DLD1 (cell line): ENCODE measurements at regions not wholly inside any gene's neighbourhood (a gene's known extent, or its start where the extent isn't known, plus 50 kb on each side); places are given as distances from the start of the nearest gene placed in this dataset.

Source experiments
- in situ Hi-C: cut with HindIII; loops from 2 replicates; pipeline ENCODE4 v1.10.0; 2017; ENCODE audit warnings: low sequenced_read_pairs

GRCh38 chr14:38528582-38528981 lies 272.7 kb upstream of the CLEC14A start:
- in situ Hi-C loops, result no loop called here

- in situ Hi-C loops, result no loop called here
These were observed 271.6 kb upstream of the CLEC14A start for GRCh38 chr14:38527502-38527878.

- in situ Hi-C loops, result no loop called here
These were observed 271.1 kb upstream of the CLEC14A start for GRCh38 chr14:38526826-38527501.

GRCh38 chr14:38524636-38525509 lies 269.0 kb upstream of the CLEC14A start:
- in situ Hi-C loops, result no loop called here

DNA sequence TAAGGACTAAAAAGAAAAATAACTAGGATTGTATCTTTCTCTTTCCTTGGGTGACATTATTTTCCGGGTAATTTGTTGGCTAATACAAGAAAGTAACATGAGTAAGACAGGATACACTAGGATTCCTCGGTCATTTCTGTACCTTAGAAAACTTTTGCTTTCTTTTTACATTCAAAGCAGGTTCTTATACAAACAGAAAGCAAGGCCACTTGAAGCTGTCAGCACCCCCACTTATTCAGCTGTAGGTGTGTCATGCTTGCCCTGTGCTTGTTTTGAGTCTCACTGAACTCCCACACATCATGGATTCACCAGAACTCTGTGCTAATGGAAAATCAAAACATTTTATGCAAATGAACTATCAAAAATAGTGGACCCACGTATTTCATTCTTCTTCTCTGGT lies 266.8 kb upstream of the CLEC14A start:
- in situ Hi-C loops, result no loop called here

GRCh38 chr14:38521591-38521990 lies 265.7 kb upstream of the CLEC14A start:
- in situ Hi-C loops, result no loop called here

GRCh38 chr14:38517426-38517825 lies 261.5 kb upstream of the CLEC14A start:
- in situ Hi-C loops, result no loop called here

GRCh38 chr14:38512236-38512635 lies 256.3 kb upstream of the CLEC14A start:
- in situ Hi-C loops, result no loop called here

- in situ Hi-C loops, result no loop called here
These were observed 251.4 kb upstream of the CLEC14A start for GRCh38 chr14:38507299-38507698.

DNA sequence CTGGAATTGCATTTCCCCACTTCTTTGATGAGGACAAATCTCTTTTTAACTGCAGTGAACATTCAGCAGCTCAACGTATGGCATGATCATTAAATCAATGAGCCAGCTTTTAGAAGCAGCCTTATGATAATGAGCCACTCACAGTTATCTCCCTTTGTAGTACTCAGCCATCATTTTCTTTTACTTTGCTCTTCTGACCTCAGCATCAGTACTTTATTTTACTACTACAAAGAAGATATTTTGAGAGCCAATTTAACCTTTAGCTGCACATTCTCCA lies 250.0 kb upstream of the CLEC14A start:
- in situ Hi-C loops, result no loop called here

- in situ Hi-C loops, result no loop called here
These were observed 249.5 kb upstream of the CLEC14A start for GRCh38 chr14:38505221-38505972.

GRCh38 chr14:38504175-38504574 lies 248.3 kb upstream of the CLEC14A start:
- in situ Hi-C loops, result no loop called here

GRCh38 chr14:38502239-38502638 lies 246.3 kb upstream of the CLEC14A start:
- in situ Hi-C loops, result no loop called here

DNA sequence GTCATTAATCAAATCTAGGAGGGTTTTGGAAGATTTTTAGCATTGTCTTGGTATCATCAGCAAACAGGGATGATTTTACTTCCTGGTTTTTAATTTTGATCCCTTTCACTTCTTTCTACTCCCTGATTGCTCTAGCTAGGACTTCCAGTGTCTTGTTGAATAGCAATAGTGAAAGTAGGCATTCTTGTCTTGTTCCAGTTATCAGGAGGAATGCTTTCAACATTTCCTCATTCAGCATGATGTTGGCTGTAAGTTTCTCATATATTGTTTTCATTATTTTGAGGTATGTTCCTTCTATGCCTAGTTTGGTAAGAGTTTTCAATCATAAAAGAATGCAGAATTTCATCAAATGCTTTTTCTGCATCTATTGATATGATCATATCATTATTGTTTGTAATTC lies 244.2 kb upstream of the CLEC14A start:
- in situ Hi-C loops, result no loop called here

DNA sequence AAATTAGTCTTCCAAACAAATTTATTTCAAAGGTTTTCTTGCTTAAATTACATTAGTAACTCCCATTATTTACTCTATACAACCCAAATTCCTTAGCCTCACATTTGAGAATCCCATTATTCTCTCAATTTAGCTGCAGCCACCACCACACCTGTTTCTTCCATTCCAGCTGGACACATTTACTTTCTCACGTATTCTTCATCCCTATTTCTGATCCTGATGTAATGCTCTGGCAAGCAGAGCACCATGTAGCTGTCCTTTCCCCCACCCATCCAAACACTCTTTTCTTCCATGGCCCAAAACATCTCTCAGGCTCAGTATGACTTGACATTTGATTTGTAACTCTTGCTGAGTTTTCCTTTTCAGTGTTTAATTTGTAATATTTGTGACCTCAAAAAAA lies 240.2 kb upstream of the CLEC14A start:
- in situ Hi-C loops, result no loop called here

DNA sequence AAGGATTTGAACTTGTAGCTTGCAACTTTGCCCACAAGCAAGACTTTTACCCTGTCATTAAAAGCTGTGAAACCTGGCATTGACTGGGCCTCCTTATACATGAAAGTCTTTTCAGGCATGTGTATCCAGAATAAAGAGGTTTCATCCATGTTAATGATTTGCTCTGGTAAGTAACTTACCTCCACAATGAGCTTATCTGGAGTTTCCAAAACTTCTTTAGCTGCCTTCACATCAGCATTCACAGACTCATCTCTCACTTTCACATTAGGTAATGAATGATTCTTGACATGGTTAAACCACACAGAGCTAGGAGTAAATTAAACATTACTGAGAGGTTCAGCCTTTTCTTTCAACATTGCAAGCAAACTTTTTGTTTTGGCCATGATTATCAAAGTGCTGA lies 234.4 kb upstream of the CLEC14A start:
- in situ Hi-C loops, result no loop called here

DNA sequence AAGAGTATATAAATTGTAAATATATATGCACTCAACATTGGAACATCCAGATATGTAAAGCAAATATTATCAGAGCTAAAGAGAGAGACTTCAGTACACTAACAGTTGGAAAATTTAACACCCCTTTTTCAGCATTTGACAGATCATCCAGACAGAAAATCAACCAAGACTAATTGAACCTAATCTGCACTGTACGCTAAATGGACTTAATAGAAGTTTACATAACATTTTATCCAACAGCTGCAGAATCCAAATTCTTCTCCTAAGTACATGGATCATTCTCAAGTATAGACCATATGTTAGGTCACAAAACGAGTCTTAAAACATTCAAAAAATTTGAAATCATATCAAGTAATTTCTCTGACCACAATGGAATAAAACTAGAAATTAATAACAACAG lies 229.1 kb upstream of the CLEC14A start:
- in situ Hi-C loops, result no loop called here

DNA sequence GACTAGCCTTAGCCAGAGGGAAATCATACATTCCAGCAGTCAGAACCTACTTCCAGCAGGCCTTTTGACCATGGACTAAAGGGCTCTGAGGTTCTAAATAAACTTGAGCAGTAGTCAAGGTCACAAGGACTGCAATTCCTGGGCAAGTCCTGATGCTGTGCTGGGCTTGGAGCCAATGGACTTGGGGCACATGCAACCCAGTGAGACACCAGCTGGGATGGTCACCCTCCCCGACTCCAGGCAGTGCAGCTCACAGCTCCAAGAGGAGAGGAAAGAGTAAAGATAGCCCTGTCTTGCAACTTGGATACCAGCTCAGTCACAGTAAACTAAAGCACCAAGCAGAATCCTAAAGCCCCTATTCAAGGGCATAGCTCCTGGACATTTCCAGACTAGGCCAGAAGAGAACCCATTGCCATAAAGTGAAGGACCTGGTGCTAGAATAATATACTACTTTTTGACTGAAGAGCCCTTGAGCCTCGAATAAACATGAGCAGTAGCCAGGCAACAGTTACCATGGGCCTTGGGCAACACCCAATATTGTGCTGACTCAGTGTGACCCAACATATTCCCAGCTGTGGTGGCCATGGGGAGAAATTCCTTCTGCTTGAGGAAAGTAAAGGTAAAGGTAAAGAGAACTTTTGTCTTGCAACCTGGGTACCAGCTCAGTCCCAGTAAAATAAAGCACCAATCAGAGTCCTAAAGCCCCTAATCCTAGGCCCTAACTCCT lies 226.2 kb upstream of the CLEC14A start:
- in situ Hi-C loops, result no loop called here

DNA sequence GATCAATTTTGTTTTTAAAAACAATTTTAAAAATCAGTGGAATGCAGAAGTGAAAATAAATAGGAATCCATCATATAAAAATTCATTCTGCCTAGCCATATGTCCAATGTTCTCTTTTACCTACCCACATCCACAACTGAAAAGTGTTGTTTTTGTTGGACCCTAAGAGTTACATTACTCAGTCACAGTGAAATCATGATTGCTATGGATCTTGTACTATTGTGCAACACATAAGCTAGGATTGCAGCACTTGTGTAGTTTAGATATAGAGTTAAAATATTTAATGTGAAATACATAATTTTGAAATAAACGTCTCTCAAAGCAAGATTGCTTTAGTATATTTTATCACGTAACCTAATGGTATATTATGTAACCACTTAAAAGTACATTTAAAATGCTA lies 213.3 kb upstream of the CLEC14A start:
- in situ Hi-C loops, result no loop called here

DNA sequence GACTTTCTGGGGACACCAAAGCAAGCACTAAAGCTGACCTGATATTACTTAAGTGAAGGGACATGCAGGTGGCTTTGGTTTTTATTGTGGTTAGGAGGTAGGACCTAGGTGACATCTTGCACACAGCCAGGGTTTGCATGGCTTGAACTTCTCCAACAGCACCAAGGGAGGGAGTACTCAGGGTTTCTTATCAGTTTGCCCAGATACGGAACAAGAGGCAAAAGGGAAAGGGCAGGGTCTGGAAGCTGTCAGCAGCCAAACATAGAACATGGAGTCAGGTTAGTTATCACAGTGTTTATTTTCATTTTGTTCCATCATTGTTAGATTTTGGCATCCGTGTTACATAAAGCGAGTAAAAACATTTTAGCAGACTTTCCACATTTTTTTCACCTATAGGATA lies 186.3 kb upstream of the CLEC14A start:
- in situ Hi-C loops, result no loop called here

DNA sequence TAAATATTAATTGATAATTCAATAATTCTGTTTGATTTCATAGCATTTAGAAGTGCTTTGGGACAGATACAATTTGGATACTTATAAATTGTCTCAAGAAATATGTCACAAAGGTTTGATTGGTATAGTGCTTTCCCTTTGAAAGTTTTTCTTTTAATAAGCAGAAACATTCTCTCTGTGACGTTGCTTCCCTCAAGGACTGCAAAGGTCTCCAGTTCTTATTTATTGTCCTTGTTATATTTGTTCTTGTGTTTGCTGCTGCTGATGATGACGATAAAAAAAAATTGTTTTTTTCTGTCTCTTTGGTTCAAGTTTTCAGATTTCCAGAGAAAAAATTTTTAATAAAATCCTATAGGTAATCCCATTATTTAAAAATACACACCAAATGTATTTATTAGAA lies 176.3 kb upstream of the CLEC14A start:
- in situ Hi-C loops, result no loop called here
